Naive thymus-derived CD8-positive, alpha-beta T cell (primary cell): ENCODE measurements at regions not wholly inside any gene's neighbourhood (a gene's known extent, or its start where the extent isn't known, plus 50 kb on each side); places are given as distances from the start of the nearest gene placed in this dataset.

Experiments used
- ATAC-seq, 2 donors: fragments of 150-1000 bp; cut with Tn5 transposase in 1 of 2; sonication (Bioruptor Pico), chemical (Tn5 transposase) in 1 of 2; 1 replicate in 1 of 2; 2 replicates in 1 of 2; pipeline ENCODE4 v1.10.0; 2021; ENCODE audit warnings: mild to moderate bottlenecking in 2 of 2, moderate library complexity in 2 of 2
- POLR2A ChIA-PET: fragments of 350-600 bp; sonication (Branson Sonifier 250); formaldehyde crosslinking; loops from one replicate; lab custom pipeline; 2021; ENCODE audit warnings: antibody characterized with exemption; lab: Charles Lee
- DNase-seq, 10 donors: peaks; one replicate each; pipeline versions ENCODE4 v3.0.0 to v3.0.0-alpha.2; 2020 to 2022
- H3K27ac Mint-ChIP-seq, 10 donors: one replicate each; pipeline ENCODE4 v1.8.0; 2020 to 2022; ENCODE audit warnings: mild to moderate bottlenecking in 10 of 10, mixed read lengths in 10 of 10, moderate library complexity in 4 of 10, inconsistent platforms in 1 of 10
- H3K27me3 Mint-ChIP-seq, 5 donors: one replicate each; pipeline ENCODE4 v1.8.0; 2021 to 2022; ENCODE audit warnings: mixed read lengths in 5 of 5
- H3K36me3 Mint-ChIP-seq, 3 donors: one replicate each; pipeline ENCODE4 v1.8.0; 2020 to 2022; ENCODE audit warnings: mixed read lengths in 3 of 3, mild to moderate bottlenecking in 2 of 3, inconsistent platforms in 1 of 3
- H3K4me1 Mint-ChIP-seq, 4 donors: one replicate each; pipeline ENCODE4 v1.8.0; 2021 to 2022; ENCODE audit warnings: mixed read lengths in 4 of 4
- H3K4me3 Mint-ChIP-seq, 10 donors: one replicate each; pipeline ENCODE4 v1.8.0; 2020 to 2022; ENCODE audit warnings: mild to moderate bottlenecking in 10 of 10, mixed read lengths in 10 of 10, moderate library complexity in 6 of 10, inconsistent platforms in 1 of 10
- H3K9me3 Mint-ChIP-seq, 9 donors: one replicate each; pipeline ENCODE4 v1.8.0; 2020 to 2022; ENCODE audit warnings: mixed read lengths in 9 of 9, mild to moderate bottlenecking in 3 of 9, inconsistent platforms in 1 of 9, moderate library complexity in 1 of 9

- no peak for ATAC-seq
- Mint-ChIP-seq H3K36me3 (no peaks in the 10 kb centered on the region), H3K4me3 (no peak overlapping the region), H3K27me3 (peaks cover 3 to 19% (median 6%) of the 10 kb centered on the region in 5 donors), H3K4me1 (peaks cover 0 to 2% (median 0%) of the 10 kb centered on the region in 4 donors), H3K27ac (no peak overlapping the region), H3K9me3 (no peaks in the 10 kb centered on the region)
- POLR2A ChIA-PET = no interaction called here
- DNase-seq = peak in 6 of 10 donors; percentile 3 to 20 (median 16)
Observed at GRCh38 chr1:94335950-94336349, 82.2 kb upstream of the ABCD3 start.

DNA sequence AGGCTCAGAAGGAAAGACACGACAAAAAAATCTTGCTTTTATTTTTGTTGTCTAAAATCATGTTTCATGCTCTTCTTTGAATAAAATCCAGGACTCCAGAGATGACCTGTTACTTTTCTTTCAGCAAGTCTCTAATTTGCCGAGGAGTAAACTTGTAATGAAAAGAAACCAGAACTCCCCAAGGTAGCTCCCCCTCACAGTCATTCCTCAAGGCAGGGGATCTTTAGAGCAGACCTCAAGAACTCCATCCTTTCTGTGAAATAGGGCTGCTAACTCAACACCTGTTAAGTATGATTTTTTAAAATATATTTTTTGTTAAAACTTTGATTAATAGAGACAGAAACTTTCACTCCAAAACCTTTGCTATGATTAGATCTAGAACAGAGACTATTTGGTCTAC is 82.7 kb upstream of the ABCD3 start:
- POLR2A ChIA-PET = no interaction called here
- Mint-ChIP-seq H3K36me3 (no peaks in the 10 kb centered on the region), H3K9me3 (no peaks in the 10 kb centered on the region), H3K27ac (no peak overlapping the region), H3K27me3 (peaks cover 7 to 23% (median 8%) of the 10 kb centered on the region in 5 donors), H3K4me3 (no peak overlapping the region), H3K4me1 (peaks cover under 1 to 2% (median under 1%) of the 10 kb centered on the region in 4 donors)
- DNase-seq = no peak
- no peak for ATAC-seq

GRCh38 chr1:94334764-94335163 is 83.4 kb upstream of the ABCD3 start:
- H3K27me3 Mint-ChIP-seq = peaks cover 12 to 27% (median 15%) of the 10 kb centered on the region in 5 donors
- peaks cover 2 to 7% (median 4%) of the 10 kb centered on the region in 4 donors for H3K4me1 Mint-ChIP-seq
- ATAC-seq = no peak
- no peaks in the 10 kb centered on the region for H3K36me3 Mint-ChIP-seq
- DNase-seq = no peak
- no peaks in the 10 kb centered on the region for H3K9me3 Mint-ChIP-seq
- no peak overlapping the region for H3K4me3 Mint-ChIP-seq
- no peak overlapping the region for H3K27ac Mint-ChIP-seq
- POLR2A ChIA-PET = no interaction called here

DNA sequence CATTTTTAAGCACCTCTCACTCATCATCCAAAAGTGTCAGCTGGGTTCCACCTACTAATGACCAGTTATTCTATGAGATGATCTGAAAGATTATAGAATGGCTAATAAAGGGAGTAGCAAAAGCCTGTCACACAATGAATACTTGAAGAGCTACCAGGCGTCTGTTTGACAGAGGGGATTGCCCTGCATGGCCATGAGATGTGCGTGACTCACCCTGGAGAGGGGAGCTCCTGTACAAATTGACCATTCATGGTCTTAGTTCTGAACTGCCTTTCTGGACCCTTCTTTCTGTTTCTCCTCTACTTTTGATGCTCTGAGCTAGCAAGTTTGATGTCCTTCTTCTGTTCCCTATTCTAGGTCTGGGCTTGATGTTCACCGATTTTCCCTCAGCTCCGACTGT is 85.2 kb upstream of the ABCD3 start:
- no peaks in the 10 kb centered on the region for H3K36me3 Mint-ChIP-seq
- peaks cover 0 to 7% (median 4%) of the 10 kb centered on the region in 4 donors for H3K4me1 Mint-ChIP-seq
- H3K9me3 Mint-ChIP-seq = no peaks in the 10 kb centered on the region
- ATAC-seq = no peak
- no peak for DNase-seq
- POLR2A ChIA-PET = no interaction called here
- peaks cover 22 to 45% (median 24%) of the 10 kb centered on the region in 5 donors for H3K27me3 Mint-ChIP-seq
- no peak overlapping the region for H3K27ac Mint-ChIP-seq
- no peak overlapping the region for H3K4me3 Mint-ChIP-seq

GRCh38 chr1:94332516-94332915 is 85.7 kb upstream of the ABCD3 start:
- ATAC-seq (no peak), DNase-seq (no peak)
- POLR2A ChIA-PET = no interaction called here
- no peaks in the 10 kb centered on the region for H3K36me3 Mint-ChIP-seq
- H3K4me1 Mint-ChIP-seq = peaks cover 0 to 7% (median 4%) of the 10 kb centered on the region in 4 donors
- peaks cover 23 to 49% (median 27%) of the 10 kb centered on the region in 5 donors for H3K27me3 Mint-ChIP-seq
- no peak overlapping the region for H3K27ac Mint-ChIP-seq
- H3K9me3 Mint-ChIP-seq = no peaks in the 10 kb centered on the region
- no peak overlapping the region for H3K4me3 Mint-ChIP-seq

DNA sequence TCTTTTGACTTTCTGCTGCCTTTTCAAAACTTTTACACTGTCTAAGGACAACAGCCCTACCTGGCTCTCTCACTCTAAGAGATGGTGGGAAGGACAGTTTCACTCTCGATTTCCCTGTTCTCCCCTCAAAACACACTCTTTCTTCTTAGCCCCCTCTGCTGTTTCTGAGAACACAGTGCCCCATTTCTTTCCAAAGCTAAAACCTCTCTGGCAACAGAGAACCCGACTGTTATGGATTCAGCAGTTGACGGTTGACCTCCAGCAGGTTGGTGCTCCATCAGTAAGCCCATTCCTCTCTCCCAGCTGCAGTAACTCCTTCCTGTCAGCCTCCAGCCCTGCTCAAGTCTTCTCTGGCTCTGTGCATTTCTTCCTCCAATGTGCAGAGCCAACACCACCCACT is 88.2 kb upstream of the ABCD3 start:
- H3K4me3 Mint-ChIP-seq = no peak overlapping the region
- peaks cover 27 to 59% (median 34%) of the 10 kb centered on the region in 5 donors for H3K27me3 Mint-ChIP-seq
- DNase-seq (no peak), ATAC-seq (no peak)
- no peaks in the 10 kb centered on the region for H3K9me3 Mint-ChIP-seq
- no peak overlapping the region for H3K27ac Mint-ChIP-seq
- POLR2A ChIA-PET = no interaction called here
- peaks cover 0 to 15% (median 6%) of the 10 kb centered on the region in 4 donors for H3K4me1 Mint-ChIP-seq
- no peaks in the 10 kb centered on the region for H3K36me3 Mint-ChIP-seq

- Mint-ChIP-seq H3K36me3 (no peaks in the 10 kb centered on the region), H3K4me1 (peaks cover 0 to 15% (median 6%) of the 10 kb centered on the region in 4 donors), H3K9me3 (no peaks in the 10 kb centered on the region), H3K4me3 (no peak overlapping the region), H3K27ac (no peak overlapping the region), H3K27me3 (peaks cover 27 to 59% (median 34%) of the 10 kb centered on the region in 5 donors)
- POLR2A ChIA-PET = no interaction called here
- no peak for ATAC-seq
- no peak for DNase-seq
Observed at GRCh38 chr1:94329276-94329675, 88.9 kb upstream of the ABCD3 start.

GRCh38 chr1:94327001-94327690 is 89.8 kb upstream of the ARHGAP29 start:
- Mint-ChIP-seq H3K27ac (no peak overlapping the region), H3K4me3 (no peak overlapping the region), H3K9me3 (no peaks in the 10 kb centered on the region), H3K36me3 (no peaks in the 10 kb centered on the region), H3K4me1 (peaks cover 0 to 15% (median 6%) of the 10 kb centered on the region in 4 donors), H3K27me3 (peaks cover 32 to 53% (median 39%) of the 10 kb centered on the region in 5 donors)
- POLR2A ChIA-PET = no interaction called here
- no peak for DNase-seq
- no peak for ATAC-seq

- no peak for DNase-seq
Observed at GRCh38 chr1:94326329-94326728, 88.9 kb upstream of the ARHGAP29 start.

GRCh38 chr1:94325377-94326302 is 88.3 kb upstream of the ARHGAP29 start:
- H3K9me3 Mint-ChIP-seq = no peaks in the 10 kb centered on the region
- no peak overlapping the region for H3K27ac Mint-ChIP-seq
- H3K4me3 Mint-ChIP-seq = no peak overlapping the region
- DNase-seq (no peak), ATAC-seq (no peak)
- peaks cover 0 to 15% (median 6%) of the 10 kb centered on the region in 4 donors for H3K4me1 Mint-ChIP-seq
- H3K36me3 Mint-ChIP-seq = no peaks in the 10 kb centered on the region
- H3K27me3 Mint-ChIP-seq = peaks cover 29 to 47% (median 36%) of the 10 kb centered on the region in 5 donors
- POLR2A ChIA-PET = no interaction called here

More at GRCh38 chr1:94326329-94326728, 88.9 kb upstream of the ARHGAP29 start:
- ATAC-seq = no peak
- H3K4me1 Mint-ChIP-seq = peaks cover 0 to 15% (median 6%) of the 10 kb centered on the region in 4 donors
- H3K4me3 Mint-ChIP-seq = no peak overlapping the region
- H3K9me3 Mint-ChIP-seq = no peaks in the 10 kb centered on the region
- POLR2A ChIA-PET = no interaction called here
- peaks cover 28 to 48% (median 39%) of the 10 kb centered on the region in 5 donors for H3K27me3 Mint-ChIP-seq
- H3K27ac Mint-ChIP-seq = no peak overlapping the region
- H3K36me3 Mint-ChIP-seq = no peaks in the 10 kb centered on the region

- Mint-ChIP-seq H3K4me3 (no peak overlapping the region), H3K27ac (no peak overlapping the region), H3K36me3 (no peaks in the 10 kb centered on the region), H3K9me3 (no peaks in the 10 kb centered on the region), H3K27me3 (peaks cover 20 to 35% (median 31%) of the 10 kb centered on the region in 5 donors), H3K4me1 (peaks cover 0 to 7% (median 2%) of the 10 kb centered on the region in 4 donors)
- ATAC-seq (no peak), DNase-seq (no peak)
- POLR2A ChIA-PET = no interaction called here
Observed at GRCh38 chr1:94324178-94324544, 86.8 kb upstream of the ARHGAP29 start.

DNA sequence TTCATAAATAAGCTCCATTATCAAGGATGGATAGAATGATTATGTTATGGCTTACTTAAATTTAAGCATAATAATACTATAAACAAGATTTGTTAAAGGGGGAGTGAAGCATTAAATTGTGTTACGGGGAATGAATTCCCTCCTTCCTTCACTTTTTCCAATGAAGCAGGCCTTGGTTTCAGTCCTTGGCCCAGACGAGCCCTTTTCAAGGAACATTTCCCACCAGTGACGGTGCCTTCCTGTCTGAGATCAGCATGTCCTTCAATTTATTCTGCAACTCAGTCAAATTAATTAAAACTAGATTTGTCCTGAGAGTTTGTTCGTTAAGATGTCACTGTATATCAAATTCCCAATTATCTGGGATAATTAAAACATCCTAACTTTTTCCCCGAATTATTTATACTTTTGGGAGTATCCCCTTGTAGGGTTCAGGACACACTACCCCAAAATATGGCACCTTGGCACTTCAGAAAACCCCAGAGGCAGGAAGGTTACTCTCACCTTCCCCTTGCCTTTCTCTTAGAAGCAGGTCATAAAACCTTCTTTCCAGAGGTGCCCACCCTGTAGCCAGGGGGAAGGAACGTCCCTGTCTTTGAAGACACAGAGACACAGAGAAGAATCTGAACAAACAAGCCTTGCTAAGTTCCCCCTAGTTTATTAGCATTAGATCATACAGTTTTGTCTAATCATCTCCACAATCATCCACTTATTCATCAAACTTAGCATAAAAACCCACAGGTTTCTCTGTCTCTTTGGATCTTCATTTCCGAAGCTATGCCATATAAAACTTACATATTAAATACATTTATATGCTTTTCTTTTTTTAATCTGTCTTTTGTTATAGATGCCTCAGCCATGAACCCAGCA is 86.2 kb upstream of the ARHGAP29 start:
- Mint-ChIP-seq H3K36me3 (no peaks in the 10 kb centered on the region), H3K4me3 (no peak overlapping the region), H3K27me3 (peaks cover 18 to 34% (median 28%) of the 10 kb centered on the region in 5 donors), H3K4me1 (peaks cover 0 to 7% (median 2%) of the 10 kb centered on the region in 4 donors), H3K9me3 (no peaks in the 10 kb centered on the region), H3K27ac (no peak overlapping the region)
- DNase-seq = no peak
- no peak for ATAC-seq
- POLR2A ChIA-PET = no interaction called here
